Fibroblast of pulmonary artery (primary cell): ENCODE measurements at regions not wholly inside any gene's neighbourhood (a gene's known extent, or its start where the extent isn't known, plus 50 kb on each side); places are given as distances from the start of the nearest gene placed in this dataset.

ENCODE experiments used
- DNase-seq: peaks from one replicate; pipeline ENCODE4 v3.0.0-alpha.2; 2010; ENCODE audit warnings: low read depth
- H3K4me3 ChIP-seq: replicated peaks from 2 replicates; pipeline ENCODE4 v1.5.1; 2011; ENCODE audit warnings: low read depth, mild to moderate bottlenecking, control low read depth, low read length, moderate library complexity
- TF ChIP-seq, protein P1 (sequence below): IDR thresholded peaks from 2 replicates; pipeline ENCODE4 v1.5.1; 2011; ENCODE audit warnings: mild to moderate bottlenecking, control low read depth, low read length, inconsistent platforms; ENCODE audit errors: missing control alignments

DNA sequence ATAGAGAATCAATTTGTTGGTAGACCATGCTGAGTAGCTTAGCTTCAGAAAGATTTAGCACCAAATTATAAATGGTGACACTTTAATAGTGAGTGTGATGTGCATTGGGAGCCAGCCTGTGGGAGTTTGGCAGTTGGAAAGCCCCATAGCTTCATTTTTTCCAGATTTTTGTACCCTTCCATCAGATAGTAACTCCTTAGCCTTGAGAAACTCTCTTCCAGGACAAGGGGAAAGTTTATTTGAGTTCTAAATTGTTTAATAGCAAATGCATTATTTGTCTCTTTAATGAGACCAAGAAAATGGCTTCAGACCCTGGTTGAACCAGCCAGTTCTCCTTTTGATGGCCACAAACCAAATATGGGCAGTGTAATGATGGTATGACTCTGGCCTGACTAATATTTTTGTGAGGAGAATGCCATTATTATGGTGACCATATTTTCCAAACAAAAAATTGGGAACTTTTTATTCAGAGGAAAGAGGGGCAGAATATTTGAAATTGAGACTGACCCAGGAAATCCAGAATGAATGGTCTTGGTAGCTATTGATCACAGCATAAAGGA is 49.8 kb downstream of the PLCE1 start:
- no peak for DNase-seq
- TF ChIP-seq, protein P1, sequence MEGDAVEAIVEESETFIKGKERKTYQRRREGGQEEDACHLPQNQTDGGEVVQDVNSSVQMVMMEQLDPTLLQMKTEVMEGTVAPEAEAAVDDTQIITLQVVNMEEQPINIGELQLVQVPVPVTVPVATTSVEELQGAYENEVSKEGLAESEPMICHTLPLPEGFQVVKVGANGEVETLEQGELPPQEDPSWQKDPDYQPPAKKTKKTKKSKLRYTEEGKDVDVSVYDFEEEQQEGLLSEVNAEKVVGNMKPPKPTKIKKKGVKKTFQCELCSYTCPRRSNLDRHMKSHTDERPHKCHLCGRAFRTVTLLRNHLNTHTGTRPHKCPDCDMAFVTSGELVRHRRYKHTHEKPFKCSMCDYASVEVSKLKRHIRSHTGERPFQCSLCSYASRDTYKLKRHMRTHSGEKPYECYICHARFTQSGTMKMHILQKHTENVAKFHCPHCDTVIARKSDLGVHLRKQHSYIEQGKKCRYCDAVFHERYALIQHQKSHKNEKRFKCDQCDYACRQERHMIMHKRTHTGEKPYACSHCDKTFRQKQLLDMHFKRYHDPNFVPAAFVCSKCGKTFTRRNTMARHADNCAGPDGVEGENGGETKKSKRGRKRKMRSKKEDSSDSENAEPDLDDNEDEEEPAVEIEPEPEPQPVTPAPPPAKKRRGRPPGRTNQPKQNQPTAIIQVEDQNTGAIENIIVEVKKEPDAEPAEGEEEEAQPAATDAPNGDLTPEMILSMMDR = no peak
- H3K4me3 ChIP-seq = no peak overlapping the region

- H3K4me3 ChIP-seq = no peak overlapping the region
- DNase-seq = no peak
- TF ChIP-seq, protein P1 = no peak
These were observed 52.4 kb downstream of the PLCE1 start for GRCh38 chr10:94046098-94046497.

DNA sequence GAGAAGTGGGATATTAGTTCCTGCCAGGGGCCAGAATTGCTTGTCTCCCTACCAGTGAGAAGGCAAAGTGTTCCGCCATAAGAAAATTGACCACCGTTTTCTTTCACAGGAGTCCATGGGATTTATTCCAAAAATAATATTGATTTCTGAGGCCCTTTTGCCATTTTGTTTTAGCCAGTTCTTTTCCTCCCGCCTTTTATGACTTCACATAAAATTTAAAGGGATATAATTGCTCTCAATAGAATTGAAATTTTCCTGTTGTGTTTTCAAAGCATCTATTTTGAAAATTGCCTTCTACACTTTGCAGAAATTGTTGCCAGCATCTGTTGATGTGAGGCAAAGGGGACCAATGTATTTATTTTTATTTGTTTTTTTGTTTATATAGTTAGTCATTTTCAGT is 53.6 kb downstream of the PLCE1 start:
- no peak for DNase-seq
- H3K4me3 ChIP-seq = no peak overlapping the region
- TF ChIP-seq, protein P1 = no peak

GRCh38 chr10:94049911-94050310 is 56.2 kb downstream of the PLCE1 start:
- TF ChIP-seq, protein P1 = no peak
- no peak overlapping the region for H3K4me3 ChIP-seq

DNA sequence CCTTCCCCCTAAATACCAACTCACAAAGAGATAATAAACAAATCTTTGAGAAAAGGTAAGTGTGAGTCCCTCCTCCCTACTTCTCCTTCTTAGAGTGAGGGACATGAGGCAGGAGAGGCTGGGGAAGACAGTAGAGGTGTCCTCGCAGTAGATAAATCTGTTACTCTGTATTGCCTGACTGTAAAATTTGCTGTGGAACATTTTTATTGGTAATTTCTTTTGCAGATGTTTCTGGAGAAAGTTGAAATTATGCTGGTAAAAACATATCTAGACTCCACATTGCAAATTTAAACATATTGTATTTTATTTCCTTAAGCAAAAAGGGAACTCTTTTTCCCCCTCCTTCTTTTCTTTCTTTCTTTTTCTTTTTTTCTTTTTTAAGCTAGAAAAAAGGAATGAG is 58.5 kb downstream of the PLCE1 start:
- H3K4me3 ChIP-seq = no peak overlapping the region
- TF ChIP-seq, protein P1 = no peak
- DNase-seq = no peak

More at GRCh38 chr10:94049911-94050310, 56.2 kb downstream of the PLCE1 start:
- no peak for DNase-seq

DNA sequence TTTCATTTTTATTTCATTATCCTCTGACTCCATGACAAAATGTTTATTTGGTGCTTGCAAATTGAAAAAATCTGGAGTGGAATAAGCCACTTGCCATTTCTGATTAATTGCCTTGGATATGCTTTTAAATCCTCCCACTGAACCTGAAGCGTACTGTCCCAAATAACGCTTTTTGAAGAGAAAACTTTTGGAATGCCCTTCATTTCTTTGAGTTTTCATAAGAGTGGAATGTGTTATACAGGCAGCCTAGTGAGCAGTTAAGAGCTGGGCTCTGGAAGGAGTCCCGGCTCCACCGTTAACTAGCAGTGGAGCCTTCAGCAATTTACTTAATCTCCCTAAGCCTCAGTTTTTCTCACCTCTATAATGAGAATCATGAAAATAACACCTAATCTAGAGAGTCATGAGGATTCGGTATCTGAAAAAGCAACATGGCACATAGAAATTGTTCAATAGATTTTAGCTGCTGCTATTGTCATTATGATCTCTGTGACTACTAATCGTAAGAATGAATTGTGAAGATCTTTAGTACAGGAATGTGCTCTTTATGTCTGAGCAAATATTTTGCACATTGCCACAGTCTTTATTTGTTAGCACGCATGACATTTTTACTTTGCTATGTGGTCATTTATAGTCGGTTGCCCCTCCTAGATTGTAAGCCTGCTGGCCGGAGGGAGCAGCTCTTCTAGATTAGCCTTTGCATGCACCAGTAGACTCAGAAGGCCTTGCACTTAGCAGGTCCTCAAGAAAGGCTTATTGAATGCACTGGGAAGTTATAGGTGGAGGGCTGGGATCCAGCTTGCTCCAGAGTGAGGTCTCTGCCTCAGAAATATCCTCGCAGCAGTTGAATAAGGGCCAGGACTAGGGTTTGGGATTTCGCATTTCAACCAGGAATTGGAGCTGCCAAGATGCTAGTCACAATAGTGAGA is 59.4 kb downstream of the PLCE1 start:
- TF ChIP-seq, protein P1 = no peak
- no peak overlapping the region for H3K4me3 ChIP-seq
- DNase-seq = no peak
